WTC11 (cell line): ENCODE measurements at regions not wholly inside any gene's neighbourhood (a gene's known extent, or its start where the extent isn't known, plus 50 kb on each side); places are given as distances from the start of the nearest gene placed in this dataset.
"Not testable (repeated sequence)": the region's sequence is repeated elsewhere in the genome, so short reads cannot be mapped to it uniquely, and the experiment has no call there.

Source experiments
- ATAC-seq: fragments of 200-7000 bp; cut with Tn5 transposase; 2 replicates; pipeline ENCODE4 v1.10.0; 2021; ENCODE audit warnings: mild to moderate bottlenecking, moderate library complexity
- CTCF ChIA-PET: fragments of 300-600 bp; sonication (Branson Sonifier 250); formaldehyde crosslinking; loops from one replicate; lab custom pipeline; 2021; ENCODE audit warnings: antibody characterized with exemption; lab: Charles Lee
- POLR2A ChIA-PET: fragments of 350-600 bp; sonication (Branson Sonifier 250); formaldehyde crosslinking; loops from one replicate; lab custom pipeline; 2021; ENCODE audit warnings: antibody characterized with exemption; lab: Charles Lee
- DNase-seq: peaks from one replicate; pipeline ENCODE4 v3.0.0; 2021; ENCODE audit warnings: low spot score
- H3K27ac Mint-ChIP-seq: 2 replicates; pipeline ENCODE4 v1.8.0; 2021; ENCODE audit warnings: mixed read lengths
- H3K27me3 Mint-ChIP-seq: 2 replicates; pipeline ENCODE4 v1.8.0; 2021; ENCODE audit warnings: low read depth, mild to moderate bottlenecking, moderate library complexity, mixed read lengths
- H3K36me3 Mint-ChIP-seq: 2 replicates; pipeline ENCODE4 v1.8.0; 2021; ENCODE audit warnings: mixed read lengths
- H3K4me1 Mint-ChIP-seq: 2 replicates; pipeline ENCODE4 v1.8.0; 2022; ENCODE audit warnings: mixed read lengths
- H3K4me3 Mint-ChIP-seq: 2 replicates; pipeline ENCODE4 v1.8.0; 2021; ENCODE audit warnings: mild to moderate bottlenecking, moderate library complexity, mixed read lengths
- H3K9me3 Mint-ChIP-seq: 2 replicates; pipeline ENCODE4 v1.8.0; 2021; ENCODE audit warnings: mixed read lengths
- CREM ChIP-seq: sonication (generic); formaldehyde crosslinking; IDR thresholded peaks from 2 replicates; pipeline ENCODE4 v1.8.1; 2022; ENCODE audit warnings: mild to moderate bottlenecking, missing genetic modification reagents, moderate library complexity
- GABPB1 ChIP-seq: sonication (generic); formaldehyde crosslinking; IDR thresholded peaks from 2 replicates; pipeline ENCODE4 v1.8.1; 2023; ENCODE audit warnings: mild to moderate bottlenecking, missing genetic modification reagents
- JUN ChIP-seq: sonication (generic); formaldehyde crosslinking; IDR thresholded peaks from 2 replicates; pipeline ENCODE4 v1.8.0; 2023; ENCODE audit warnings: mild to moderate bottlenecking, missing genetic modification reagents
- KAT7 ChIP-seq: sonication (generic); formaldehyde crosslinking; IDR thresholded peaks from 2 replicates; pipeline ENCODE4 v1.8.1; 2023; ENCODE audit warnings: missing genetic modification reagents, mild to moderate bottlenecking, borderline replicate concordance
- NFE2L1 ChIP-seq: sonication (generic); formaldehyde crosslinking; IDR thresholded peaks from 2 replicates; pipeline ENCODE4 v1.8.1; 2023; ENCODE audit warnings: missing genetic modification reagents
- OVOL2 ChIP-seq: fragments of 250-450 bp; sonication (Bioruptor Pico); IDR thresholded peaks from 2 replicates; pipeline ENCODE4 v1.9.0; 2021; ENCODE audit warnings: mild to moderate bottlenecking, borderline replicate concordance
- PRRX2 ChIP-seq: fragments of 250-450 bp; sonication (Bioruptor Pico); IDR thresholded peaks from 2 replicates; pipeline ENCODE4 v1.8.0; 2021; ENCODE audit warnings: mild to moderate bottlenecking
- SMAD4 ChIP-seq: sonication (generic); formaldehyde crosslinking; IDR thresholded peaks from 2 replicates; pipeline ENCODE4 v1.8.0; 2022; ENCODE audit warnings: mild to moderate bottlenecking, missing genetic modification reagents
- ZNF317 ChIP-seq: sonication (generic); formaldehyde crosslinking; IDR thresholded peaks from 2 replicates; pipeline ENCODE4 v1.8.1; 2023; ENCODE audit warnings: low read depth, mild to moderate bottlenecking, moderate library complexity, missing genetic modification reagents, borderline replicate concordance
- ZNF423 ChIP-seq: fragments of 250-450 bp; sonication (Bioruptor Pico); IDR thresholded peaks from 2 replicates; pipeline ENCODE4 v2.1.2; 2022; ENCODE audit warnings: mild to moderate bottlenecking, moderate library complexity
- ZNF671 ChIP-seq: fragments of 250-450 bp; sonication (Bioruptor Pico); IDR thresholded peaks from 2 replicates; pipeline ENCODE4 v1.8.0; 2021; ENCODE audit warnings: mild to moderate bottlenecking
- TF ChIP-seq, protein P1 (sequence below): sonication (generic); formaldehyde crosslinking; IDR thresholded peaks from 2 replicates; pipeline ENCODE4 v1.8.1; 2023; ENCODE audit warnings: mild to moderate bottlenecking, missing genetic modification reagents
- TF ChIP-seq, protein P2 (sequence below): fragments of 250-450 bp; sonication (Bioruptor Pico); IDR thresholded peaks from 2 replicates; pipeline ENCODE4 v1.9.0; 2021; ENCODE audit warnings: mild to moderate bottlenecking, borderline replicate concordance
- TF ChIP-seq, protein P3 (sequence below): sonication (generic); formaldehyde crosslinking; IDR thresholded peaks from 2 replicates; pipeline ENCODE4 v1.8.1; 2022; ENCODE audit warnings: missing genetic modification reagents, borderline replicate concordance
- TF ChIP-seq, protein P4 (sequence below): fragments of 200-600 bp; IDR thresholded peaks from 2 replicates; pipeline ENCODE4 v1.8.0; 2022; ENCODE audit warnings: antibody characterized with exemption
- TF ChIP-seq, protein P5 (sequence below): sonication (generic); formaldehyde crosslinking; IDR thresholded peaks from 2 replicates; pipeline ENCODE4 v1.8.0; 2023; ENCODE audit warnings: missing genetic modification reagents, mild to moderate bottlenecking, borderline replicate concordance

DNA sequence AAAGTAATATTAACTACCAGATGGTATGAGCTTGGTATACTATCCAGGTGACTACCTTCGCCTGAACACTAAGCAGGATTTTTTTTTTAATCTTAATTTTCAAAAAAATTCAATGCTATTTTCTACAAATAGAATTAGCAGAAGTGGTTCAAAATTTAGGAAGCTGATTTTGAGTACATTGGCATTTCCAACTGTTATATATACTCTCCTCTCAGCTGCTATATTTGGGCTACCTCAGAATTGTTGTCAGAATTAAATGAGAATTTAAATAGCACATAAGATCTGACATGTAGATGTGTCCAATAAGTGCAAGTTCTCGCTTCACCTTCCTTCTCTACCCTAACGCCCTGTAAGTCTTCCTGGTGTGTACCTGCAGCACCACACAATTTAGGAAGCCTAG lies 83.1 kb downstream of the DUSP6 start (continued):
- TF ChIP-seq, protein P1, sequence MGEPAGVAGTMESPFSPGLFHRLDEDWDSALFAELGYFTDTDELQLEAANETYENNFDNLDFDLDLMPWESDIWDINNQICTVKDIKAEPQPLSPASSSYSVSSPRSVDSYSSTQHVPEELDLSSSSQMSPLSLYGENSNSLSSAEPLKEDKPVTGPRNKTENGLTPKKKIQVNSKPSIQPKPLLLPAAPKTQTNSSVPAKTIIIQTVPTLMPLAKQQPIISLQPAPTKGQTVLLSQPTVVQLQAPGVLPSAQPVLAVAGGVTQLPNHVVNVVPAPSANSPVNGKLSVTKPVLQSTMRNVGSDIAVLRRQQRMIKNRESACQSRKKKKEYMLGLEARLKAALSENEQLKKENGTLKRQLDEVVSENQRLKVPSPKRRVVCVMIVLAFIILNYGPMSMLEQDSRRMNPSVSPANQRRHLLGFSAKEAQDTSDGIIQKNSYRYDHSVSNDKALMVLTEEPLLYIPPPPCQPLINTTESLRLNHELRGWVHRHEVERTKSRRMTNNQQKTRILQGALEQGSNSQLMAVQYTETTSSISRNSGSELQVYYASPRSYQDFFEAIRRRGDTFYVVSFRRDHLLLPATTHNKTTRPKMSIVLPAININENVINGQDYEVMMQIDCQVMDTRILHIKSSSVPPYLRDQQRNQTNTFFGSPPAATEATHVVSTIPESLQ (CRISPR knock-in tag): no peak
- TF ChIP-seq GABPB1 (CRISPR knock-in tag): no peak

DNA sequence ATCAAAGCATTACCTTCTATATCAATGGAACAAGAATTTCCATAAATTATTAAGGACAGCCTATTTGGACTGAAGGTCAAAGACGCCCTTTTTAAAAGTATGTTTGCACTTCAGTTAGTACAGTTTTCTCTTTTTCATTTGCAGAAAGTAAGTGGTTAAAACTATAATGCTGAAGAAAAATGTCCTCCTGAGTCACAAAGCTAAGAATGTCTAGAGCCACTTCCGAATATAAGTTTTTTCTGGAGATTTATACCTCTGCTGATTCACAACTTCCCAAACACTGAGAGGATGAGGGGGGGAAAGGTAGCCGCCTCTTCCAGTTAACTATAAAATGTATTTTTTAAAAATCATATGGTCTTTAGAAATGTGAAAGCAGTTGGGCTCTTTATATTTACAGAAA lies 84.9 kb downstream of the DUSP6 start:
- ATAC-seq: no peak
- ChIA-PET CTCF (no interaction called here), POLR2A (no interaction called here)
- DNase-seq: no peak
- Mint-ChIP-seq H3K27ac (no peak overlapping the region), H3K9me3 (peaks cover 8% of the 10 kb centered on the region), H3K27me3 (no peaks in the 10 kb centered on the region; the same call in 1 of the 2 replicates), H3K36me3 (peaks cover 7% of the 10 kb centered on the region), H3K4me3 (no peak overlapping the region), H3K4me1 (peaks cover 14% of the 10 kb centered on the region)
- TF ChIP-seq, protein P2, sequence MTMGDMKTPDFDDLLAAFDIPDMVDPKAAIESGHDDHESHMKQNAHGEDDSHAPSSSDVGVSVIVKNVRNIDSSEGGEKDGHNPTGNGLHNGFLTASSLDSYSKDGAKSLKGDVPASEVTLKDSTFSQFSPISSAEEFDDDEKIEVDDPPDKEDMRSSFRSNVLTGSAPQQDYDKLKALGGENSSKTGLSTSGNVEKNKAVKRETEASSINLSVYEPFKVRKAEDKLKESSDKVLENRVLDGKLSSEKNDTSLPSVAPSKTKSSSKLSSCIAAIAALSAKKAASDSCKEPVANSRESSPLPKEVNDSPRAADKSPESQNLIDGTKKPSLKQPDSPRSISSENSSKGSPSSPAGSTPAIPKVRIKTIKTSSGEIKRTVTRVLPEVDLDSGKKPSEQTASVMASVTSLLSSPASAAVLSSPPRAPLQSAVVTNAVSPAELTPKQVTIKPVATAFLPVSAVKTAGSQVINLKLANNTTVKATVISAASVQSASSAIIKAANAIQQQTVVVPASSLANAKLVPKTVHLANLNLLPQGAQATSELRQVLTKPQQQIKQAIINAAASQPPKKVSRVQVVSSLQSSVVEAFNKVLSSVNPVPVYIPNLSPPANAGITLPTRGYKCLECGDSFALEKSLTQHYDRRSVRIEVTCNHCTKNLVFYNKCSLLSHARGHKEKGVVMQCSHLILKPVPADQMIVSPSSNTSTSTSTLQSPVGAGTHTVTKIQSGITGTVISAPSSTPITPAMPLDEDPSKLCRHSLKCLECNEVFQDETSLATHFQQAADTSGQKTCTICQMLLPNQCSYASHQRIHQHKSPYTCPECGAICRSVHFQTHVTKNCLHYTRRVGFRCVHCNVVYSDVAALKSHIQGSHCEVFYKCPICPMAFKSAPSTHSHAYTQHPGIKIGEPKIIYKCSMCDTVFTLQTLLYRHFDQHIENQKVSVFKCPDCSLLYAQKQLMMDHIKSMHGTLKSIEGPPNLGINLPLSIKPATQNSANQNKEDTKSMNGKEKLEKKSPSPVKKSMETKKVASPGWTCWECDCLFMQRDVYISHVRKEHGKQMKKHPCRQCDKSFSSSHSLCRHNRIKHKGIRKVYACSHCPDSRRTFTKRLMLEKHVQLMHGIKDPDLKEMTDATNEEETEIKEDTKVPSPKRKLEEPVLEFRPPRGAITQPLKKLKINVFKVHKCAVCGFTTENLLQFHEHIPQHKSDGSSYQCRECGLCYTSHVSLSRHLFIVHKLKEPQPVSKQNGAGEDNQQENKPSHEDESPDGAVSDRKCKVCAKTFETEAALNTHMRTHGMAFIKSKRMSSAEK (CRISPR knock-in tag): no peak
- TF ChIP-seq, protein P3, sequence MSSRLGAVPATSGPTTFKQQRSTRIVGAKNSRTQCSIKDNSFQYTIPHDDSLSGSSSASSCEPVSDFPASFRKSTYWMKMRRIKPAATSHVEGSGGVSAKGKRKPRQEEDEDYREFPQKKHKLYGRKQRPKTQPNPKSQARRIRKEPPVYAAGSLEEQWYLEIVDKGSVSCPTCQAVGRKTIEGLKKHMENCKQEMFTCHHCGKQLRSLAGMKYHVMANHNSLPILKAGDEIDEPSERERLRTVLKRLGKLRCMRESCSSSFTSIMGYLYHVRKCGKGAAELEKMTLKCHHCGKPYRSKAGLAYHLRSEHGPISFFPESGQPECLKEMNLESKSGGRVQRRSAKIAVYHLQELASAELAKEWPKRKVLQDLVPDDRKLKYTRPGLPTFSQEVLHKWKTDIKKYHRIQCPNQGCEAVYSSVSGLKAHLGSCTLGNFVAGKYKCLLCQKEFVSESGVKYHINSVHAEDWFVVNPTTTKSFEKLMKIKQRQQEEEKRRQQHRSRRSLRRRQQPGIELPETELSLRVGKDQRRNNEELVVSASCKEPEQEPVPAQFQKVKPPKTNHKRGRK (CRISPR knock-in tag): no peak
- TF ChIP-seq CREM (no peak), ZNF317 (no peak), ZNF671 (no peak), OVOL2 (no peak), SMAD4 (CRISPR knock-in tag) (no peak), PRRX2 (CRISPR knock-in tag) (no peak), JUN (no peak), ZNF423 (CRISPR knock-in tag) (no peak), NFE2L1 (CRISPR knock-in tag) (no peak), KAT7 (CRISPR knock-in tag) (no peak)
- TF ChIP-seq, protein P4, sequence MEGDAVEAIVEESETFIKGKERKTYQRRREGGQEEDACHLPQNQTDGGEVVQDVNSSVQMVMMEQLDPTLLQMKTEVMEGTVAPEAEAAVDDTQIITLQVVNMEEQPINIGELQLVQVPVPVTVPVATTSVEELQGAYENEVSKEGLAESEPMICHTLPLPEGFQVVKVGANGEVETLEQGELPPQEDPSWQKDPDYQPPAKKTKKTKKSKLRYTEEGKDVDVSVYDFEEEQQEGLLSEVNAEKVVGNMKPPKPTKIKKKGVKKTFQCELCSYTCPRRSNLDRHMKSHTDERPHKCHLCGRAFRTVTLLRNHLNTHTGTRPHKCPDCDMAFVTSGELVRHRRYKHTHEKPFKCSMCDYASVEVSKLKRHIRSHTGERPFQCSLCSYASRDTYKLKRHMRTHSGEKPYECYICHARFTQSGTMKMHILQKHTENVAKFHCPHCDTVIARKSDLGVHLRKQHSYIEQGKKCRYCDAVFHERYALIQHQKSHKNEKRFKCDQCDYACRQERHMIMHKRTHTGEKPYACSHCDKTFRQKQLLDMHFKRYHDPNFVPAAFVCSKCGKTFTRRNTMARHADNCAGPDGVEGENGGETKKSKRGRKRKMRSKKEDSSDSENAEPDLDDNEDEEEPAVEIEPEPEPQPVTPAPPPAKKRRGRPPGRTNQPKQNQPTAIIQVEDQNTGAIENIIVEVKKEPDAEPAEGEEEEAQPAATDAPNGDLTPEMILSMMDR: no peak
- TF ChIP-seq, protein P5, sequence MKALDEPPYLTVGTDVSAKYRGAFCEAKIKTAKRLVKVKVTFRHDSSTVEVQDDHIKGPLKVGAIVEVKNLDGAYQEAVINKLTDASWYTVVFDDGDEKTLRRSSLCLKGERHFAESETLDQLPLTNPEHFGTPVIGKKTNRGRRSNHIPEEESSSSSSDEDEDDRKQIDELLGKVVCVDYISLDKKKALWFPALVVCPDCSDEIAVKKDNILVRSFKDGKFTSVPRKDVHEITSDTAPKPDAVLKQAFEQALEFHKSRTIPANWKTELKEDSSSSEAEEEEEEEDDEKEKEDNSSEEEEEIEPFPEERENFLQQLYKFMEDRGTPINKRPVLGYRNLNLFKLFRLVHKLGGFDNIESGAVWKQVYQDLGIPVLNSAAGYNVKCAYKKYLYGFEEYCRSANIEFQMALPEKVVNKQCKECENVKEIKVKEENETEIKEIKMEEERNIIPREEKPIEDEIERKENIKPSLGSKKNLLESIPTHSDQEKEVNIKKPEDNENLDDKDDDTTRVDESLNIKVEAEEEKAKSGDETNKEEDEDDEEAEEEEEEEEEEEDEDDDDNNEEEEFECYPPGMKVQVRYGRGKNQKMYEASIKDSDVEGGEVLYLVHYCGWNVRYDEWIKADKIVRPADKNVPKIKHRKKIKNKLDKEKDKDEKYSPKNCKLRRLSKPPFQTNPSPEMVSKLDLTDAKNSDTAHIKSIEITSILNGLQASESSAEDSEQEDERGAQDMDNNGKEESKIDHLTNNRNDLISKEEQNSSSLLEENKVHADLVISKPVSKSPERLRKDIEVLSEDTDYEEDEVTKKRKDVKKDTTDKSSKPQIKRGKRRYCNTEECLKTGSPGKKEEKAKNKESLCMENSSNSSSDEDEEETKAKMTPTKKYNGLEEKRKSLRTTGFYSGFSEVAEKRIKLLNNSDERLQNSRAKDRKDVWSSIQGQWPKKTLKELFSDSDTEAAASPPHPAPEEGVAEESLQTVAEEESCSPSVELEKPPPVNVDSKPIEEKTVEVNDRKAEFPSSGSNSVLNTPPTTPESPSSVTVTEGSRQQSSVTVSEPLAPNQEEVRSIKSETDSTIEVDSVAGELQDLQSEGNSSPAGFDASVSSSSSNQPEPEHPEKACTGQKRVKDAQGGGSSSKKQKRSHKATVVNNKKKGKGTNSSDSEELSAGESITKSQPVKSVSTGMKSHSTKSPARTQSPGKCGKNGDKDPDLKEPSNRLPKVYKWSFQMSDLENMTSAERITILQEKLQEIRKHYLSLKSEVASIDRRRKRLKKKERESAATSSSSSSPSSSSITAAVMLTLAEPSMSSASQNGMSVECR (CRISPR knock-in tag): no peak

DNA sequence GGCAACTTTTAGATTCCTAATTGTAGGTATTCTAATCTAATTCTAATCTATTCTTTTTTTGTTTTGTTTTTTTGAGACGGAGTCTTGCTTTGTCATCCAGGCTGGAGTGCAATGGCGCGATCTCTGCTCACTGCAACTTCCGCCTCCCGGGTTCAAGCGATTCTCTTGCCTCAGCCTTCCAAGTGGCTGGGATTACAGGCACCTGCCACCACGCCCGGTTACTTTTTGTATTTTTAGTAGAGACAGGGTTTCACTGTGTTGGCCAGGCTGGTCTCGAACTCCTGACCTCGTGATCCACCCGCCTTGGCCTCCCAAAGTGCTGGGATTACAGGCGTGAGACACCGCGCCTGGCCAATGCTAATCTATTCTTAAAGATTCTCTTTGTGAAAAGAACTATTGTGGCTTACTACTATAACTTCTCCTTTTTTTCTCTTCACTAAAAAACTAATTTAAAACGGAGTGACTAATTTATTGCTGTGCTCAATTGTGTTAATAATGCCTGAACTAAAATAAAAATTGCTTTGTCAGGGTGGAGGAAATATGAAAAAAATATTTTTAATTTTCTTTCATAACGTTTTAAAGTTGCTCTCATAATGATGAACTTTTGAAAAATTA lies 85.6 kb downstream of the DUSP6 start:
- ATAC-seq, CTCF ChIA-PET, H3K36me3 Mint-ChIP-seq, POLR2A ChIA-PET, H3K4me3 Mint-ChIP-seq, DNase-seq, H3K27ac Mint-ChIP-seq, H3K27me3 Mint-ChIP-seq, H3K9me3 Mint-ChIP-seq: not testable (repeated sequence)
- H3K4me1 Mint-ChIP-seq: peaks cover 21% of the 10 kb centered on the region
